Endothelial cell of umbilical vein (primary cell): ENCODE measurements at regions not wholly inside any gene's neighbourhood (a gene's known extent, or its start where the extent isn't known, plus 50 kb on each side); places are given as distances from the start of the nearest gene placed in this dataset.

Experiments used
- EZH2 ChIP-seq: IDR thresholded peaks from 2 replicates; pipeline ENCODE4 v1.6.1; 2012; ENCODE audit warnings: borderline replicate concordance, low read depth, mild to moderate bottlenecking, moderate library complexity, low read length, inconsistent platforms; ENCODE audit not compliant: severe bottlenecking
- FOS ChIP-seq: IDR thresholded peaks from 2 replicates; pipeline ENCODE4 v1.6.1; 2011; ENCODE audit warnings: mild to moderate bottlenecking, low read length, moderate library complexity, borderline replicate concordance; ENCODE audit not compliant: insufficient read depth
- MAX ChIP-seq: IDR thresholded peaks from 2 replicates; pipeline ENCODE4 v1.6.1; 2011; ENCODE audit not compliant: insufficient read depth, insufficient read length
- MYC ChIP-seq: IDR thresholded peaks from one replicate; pipeline ENCODE4 v1.6.1; 2011; ENCODE audit warnings: mild to moderate bottlenecking, low read depth, low read length
- POLR2A ChIP-seq: IDR thresholded peaks from 2 replicates; pipeline ENCODE4 v1.6.1; 2012; ENCODE audit warnings: low read depth, mild to moderate bottlenecking, control low read depth, low read length
- TF ChIP-seq, protein P1 (sequence below), 2 donors: IDR thresholded peaks; 1 replicate in 1 of 2; 2 replicates in 1 of 2; pipeline ENCODE4 v1.5.1; 2011; ENCODE audit warnings: low read length in 2 of 2, mild to moderate bottlenecking in 2 of 2, moderate library complexity in 2 of 2, control low read depth in 1 of 2, inconsistent platforms in 1 of 2, low read depth in 1 of 2; ENCODE audit not compliant: insufficient read depth in 1 of 2; ENCODE audit errors: extremely low read depth in 1 of 2

DNA sequence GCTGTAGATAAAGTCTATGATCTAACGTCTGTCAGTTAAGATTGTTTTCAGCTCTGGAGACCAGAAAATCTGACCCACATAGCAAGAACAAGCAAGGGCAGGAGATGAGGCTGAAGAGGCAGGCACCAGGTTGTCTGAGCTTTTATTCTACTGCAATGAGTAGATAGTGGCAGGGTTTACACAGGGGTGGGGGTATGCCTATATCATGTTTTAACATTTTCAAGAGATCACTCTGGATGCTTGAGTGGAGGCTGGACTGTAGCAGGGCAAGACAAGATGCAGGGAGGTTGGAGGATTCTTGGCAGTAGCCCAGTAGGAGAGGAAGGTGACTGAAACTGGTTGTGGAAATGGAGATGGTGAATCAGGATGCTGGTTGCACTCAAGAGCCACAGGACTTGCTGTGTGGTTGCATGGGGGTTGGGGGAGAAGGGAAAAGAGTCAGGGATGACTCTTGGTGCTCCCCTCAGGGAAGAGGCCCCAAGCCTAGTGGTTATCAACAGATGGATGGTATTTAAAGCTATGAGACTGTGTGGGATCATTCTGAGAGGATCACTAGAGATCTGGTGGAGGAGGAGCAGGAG lies 143.1 kb upstream of the KCNJ18 start:
- TF ChIP-seq, protein P1, sequence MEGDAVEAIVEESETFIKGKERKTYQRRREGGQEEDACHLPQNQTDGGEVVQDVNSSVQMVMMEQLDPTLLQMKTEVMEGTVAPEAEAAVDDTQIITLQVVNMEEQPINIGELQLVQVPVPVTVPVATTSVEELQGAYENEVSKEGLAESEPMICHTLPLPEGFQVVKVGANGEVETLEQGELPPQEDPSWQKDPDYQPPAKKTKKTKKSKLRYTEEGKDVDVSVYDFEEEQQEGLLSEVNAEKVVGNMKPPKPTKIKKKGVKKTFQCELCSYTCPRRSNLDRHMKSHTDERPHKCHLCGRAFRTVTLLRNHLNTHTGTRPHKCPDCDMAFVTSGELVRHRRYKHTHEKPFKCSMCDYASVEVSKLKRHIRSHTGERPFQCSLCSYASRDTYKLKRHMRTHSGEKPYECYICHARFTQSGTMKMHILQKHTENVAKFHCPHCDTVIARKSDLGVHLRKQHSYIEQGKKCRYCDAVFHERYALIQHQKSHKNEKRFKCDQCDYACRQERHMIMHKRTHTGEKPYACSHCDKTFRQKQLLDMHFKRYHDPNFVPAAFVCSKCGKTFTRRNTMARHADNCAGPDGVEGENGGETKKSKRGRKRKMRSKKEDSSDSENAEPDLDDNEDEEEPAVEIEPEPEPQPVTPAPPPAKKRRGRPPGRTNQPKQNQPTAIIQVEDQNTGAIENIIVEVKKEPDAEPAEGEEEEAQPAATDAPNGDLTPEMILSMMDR (IDR thresholded peaks at IDR 0.05; ENCODE audit: extremely low read depth in 1 of 2, insufficient read depth in 1 of 2, low read depth in 1 of 2, low read length in 2 of 2): no peak
- TF ChIP-seq MYC: no peak
- no peak for TF ChIP-seq POLR2A
- no peak for TF ChIP-seq FOS
- TF ChIP-seq EZH2: no peak
- no peak for TF ChIP-seq MAX
